GM18868 (cell line): ENCODE measurements at regions not wholly inside any gene's neighbourhood (a gene's known extent, or its start where the extent isn't known, plus 50 kb on each side); places are given as distances from the start of the nearest gene placed in this dataset.

Source experiments
- ATAC-seq: cut with Tn5 transposase; IDR thresholded peaks from one replicate; pipeline ENCODE4 v1.9.1; 2021; ENCODE audit warnings: mild to moderate bottlenecking, moderate library complexity; ENCODE audit not compliant: unreplicated experiment

- no peak for ATAC-seq
Measured at GRCh38 chr3:127132876-127133275, 60.1 kb upstream of the PRR23E start.

- ATAC-seq = no peak
Measured at GRCh38 chr3:127133971-127134370, 59.0 kb upstream of the PRR23E start.

GRCh38 chr3:127134466-127134865, 58.5 kb upstream of the PRR23E start:
- ATAC-seq = no peak

- ATAC-seq = no peak
Measured at GRCh38 chr3:127134887-127135240, 58.1 kb upstream of the PRR23E start.

GRCh38 chr3:127135241-127136023, 57.5 kb upstream of the PRR23E start:
- ATAC-seq = no peak

- no peak for ATAC-seq
Measured at GRCh38 chr3:127136024-127136600, 56.8 kb upstream of the PRR23E start.

GRCh38 chr3:127136706-127137105, 56.2 kb upstream of the PRR23E start:
- ATAC-seq = no peak

GRCh38 chr3:127137113-127137512, 55.8 kb upstream of the PRR23E start:
- no peak for ATAC-seq

- no peak for ATAC-seq
Measured at GRCh38 chr3:127137757-127138536, 55.0 kb upstream of the PRR23E start.

- ATAC-seq = no peak
Measured at GRCh38 chr3:127139601-127140500, 53.1 kb upstream of the PRR23E start.

GRCh38 chr3:127140501-127141460, 52.1 kb upstream of the PRR23E start:
- no peak for ATAC-seq

- ATAC-seq = no peak
Measured at GRCh38 chr3:127141921-127142730, 50.8 kb upstream of the PRR23E start.
